Ovary (tissue), 3 donors: ENCODE measurements at regions not wholly inside any gene's neighbourhood (a gene's known extent, or its start where the extent isn't known, plus 50 kb on each side); places are given as distances from the start of the nearest gene placed in this dataset.

Experiments used
- EP300 ChIP-seq: sonication (generic); formaldehyde crosslinking; IDR thresholded peaks from one replicate; pipeline ENCODE4 v1.6.1; 2017; ENCODE audit warnings: antibody characterized with exemption
- POLR2A ChIP-seq: fragments of 450-650 bp; IDR thresholded peaks from one replicate; pipeline ENCODE4 v1.6.1; 2017; ENCODE audit warnings: antibody characterized with exemption, mild to moderate bottlenecking, moderate library complexity
- TF ChIP-seq, protein P1 (sequence below), 3 donors: fragments of 450-650 bp in 2 of 3; fragments of 200-600 bp in 1 of 3; IDR thresholded peaks; one replicate each; pipeline versions ENCODE4 v1.5.1 to v1.8.0; 2016 to 2022; ENCODE audit warnings: antibody characterized with exemption in 3 of 3, mild to moderate bottlenecking in 1 of 3
- donor health status: DM: no; HTN: no; CAD: no.

GRCh38 chr4:13777341-13777740 lies 149.8 kb upstream of the BOD1L1 start:
- TF ChIP-seq, protein P1, sequence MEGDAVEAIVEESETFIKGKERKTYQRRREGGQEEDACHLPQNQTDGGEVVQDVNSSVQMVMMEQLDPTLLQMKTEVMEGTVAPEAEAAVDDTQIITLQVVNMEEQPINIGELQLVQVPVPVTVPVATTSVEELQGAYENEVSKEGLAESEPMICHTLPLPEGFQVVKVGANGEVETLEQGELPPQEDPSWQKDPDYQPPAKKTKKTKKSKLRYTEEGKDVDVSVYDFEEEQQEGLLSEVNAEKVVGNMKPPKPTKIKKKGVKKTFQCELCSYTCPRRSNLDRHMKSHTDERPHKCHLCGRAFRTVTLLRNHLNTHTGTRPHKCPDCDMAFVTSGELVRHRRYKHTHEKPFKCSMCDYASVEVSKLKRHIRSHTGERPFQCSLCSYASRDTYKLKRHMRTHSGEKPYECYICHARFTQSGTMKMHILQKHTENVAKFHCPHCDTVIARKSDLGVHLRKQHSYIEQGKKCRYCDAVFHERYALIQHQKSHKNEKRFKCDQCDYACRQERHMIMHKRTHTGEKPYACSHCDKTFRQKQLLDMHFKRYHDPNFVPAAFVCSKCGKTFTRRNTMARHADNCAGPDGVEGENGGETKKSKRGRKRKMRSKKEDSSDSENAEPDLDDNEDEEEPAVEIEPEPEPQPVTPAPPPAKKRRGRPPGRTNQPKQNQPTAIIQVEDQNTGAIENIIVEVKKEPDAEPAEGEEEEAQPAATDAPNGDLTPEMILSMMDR (IDR thresholded peaks at IDR 0.05) = no peak
- TF ChIP-seq EP300 (no peak), POLR2A (no peak)
